ENCODE measurements at regions not wholly inside any gene's neighbourhood (a gene's known extent, or its start where the extent isn't known, plus 50 kb on each side); places are given as distances from the start of the nearest gene placed in this dataset.

DNA sequence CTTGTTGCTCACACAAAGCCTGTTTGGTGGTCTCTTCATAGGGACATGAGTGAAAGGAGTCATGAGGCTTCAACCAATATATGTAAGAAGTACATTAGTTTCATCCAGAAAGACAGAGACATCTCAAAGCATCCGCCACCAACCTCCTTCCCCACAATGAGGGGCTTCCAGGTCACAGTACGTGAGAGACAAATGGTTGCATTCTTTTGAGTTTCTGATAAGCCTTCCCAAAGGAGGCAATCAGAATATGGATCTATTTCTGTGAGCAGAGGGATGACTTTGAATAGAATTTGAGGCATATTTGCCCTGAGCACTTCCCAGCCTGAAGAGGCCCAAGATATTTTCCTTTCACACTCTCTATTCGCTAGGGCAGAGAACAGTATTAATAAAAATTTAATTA lies 931.1 kb downstream of the FAM181B start:
- H3K4me3 ChIP-seq, result no peak overlapping the region
- no peak for FAIRE-seq
- 21% methylated on average over 3 of the region's 3 CpGs for WGBS (ENCODE audit: insufficient coverage, insufficient replicate concordance, low lambda C conversion rate, missing lambda C conversion rate)
- no peak overlapping the region for H3K9ac ChIP-seq (ENCODE audit: control insufficient read depth, insufficient read depth, low read length)
- no peak for TF ChIP-seq MYB (IDR thresholded peaks at IDR 0.05; ENCODE audit: borderline replicate concordance, low read depth, low read length)
- TF ChIP-seq ZNF384 (IDR thresholded peaks at IDR 0.05; ENCODE audit: borderline replicate concordance, low read depth, low read length), result no peak
- TF ChIP-seq YY1 (IDR thresholded peaks at IDR 0.05; ENCODE audit: low read depth, low read length), result no peak
- TF ChIP-seq, protein P1, sequence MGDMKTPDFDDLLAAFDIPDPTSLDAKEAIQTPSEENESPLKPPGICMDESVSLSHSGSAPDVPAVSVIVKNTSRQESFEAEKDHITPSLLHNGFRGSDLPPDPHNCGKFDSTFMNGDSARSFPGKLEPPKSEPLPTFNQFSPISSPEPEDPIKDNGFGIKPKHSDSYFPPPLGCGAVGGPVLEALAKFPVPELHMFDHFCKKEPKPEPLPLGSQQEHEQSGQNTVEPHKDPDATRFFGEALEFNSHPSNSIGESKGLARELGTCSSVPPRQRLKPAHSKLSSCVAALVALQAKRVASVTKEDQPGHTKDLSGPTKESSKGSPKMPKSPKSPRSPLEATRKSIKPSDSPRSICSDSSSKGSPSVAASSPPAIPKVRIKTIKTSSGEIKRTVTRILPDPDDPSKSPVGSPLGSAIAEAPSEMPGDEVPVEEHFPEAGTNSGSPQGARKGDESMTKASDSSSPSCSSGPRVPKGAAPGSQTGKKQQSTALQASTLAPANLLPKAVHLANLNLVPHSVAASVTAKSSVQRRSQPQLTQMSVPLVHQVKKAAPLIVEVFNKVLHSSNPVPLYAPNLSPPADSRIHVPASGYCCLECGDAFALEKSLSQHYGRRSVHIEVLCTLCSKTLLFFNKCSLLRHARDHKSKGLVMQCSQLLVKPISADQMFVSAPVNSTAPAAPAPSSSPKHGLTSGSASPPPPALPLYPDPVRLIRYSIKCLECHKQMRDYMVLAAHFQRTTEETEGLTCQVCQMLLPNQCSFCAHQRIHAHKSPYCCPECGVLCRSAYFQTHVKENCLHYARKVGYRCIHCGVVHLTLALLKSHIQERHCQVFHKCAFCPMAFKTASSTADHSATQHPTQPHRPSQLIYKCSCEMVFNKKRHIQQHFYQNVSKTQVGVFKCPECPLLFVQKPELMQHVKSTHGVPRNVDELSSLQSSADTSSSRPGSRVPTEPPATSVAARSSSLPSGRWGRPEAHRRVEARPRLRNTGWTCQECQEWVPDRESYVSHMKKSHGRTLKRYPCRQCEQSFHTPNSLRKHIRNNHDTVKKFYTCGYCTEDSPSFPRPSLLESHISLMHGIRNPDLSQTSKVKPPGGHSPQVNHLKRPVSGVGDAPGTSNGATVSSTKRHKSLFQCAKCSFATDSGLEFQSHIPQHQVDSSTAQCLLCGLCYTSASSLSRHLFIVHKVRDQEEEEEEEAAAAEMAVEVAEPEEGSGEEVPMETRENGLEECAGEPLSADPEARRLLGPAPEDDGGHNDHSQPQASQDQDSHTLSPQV (IDR thresholded peaks at IDR 0.05), result no peak
- TF ChIP-seq CBX3 (IDR thresholded peaks at IDR 0.05; ENCODE audit: borderline replicate concordance, low read depth), result no peak
- TF ChIP-seq SPI1 (IDR thresholded peaks at IDR 0.05; ENCODE audit: borderline replicate concordance, insufficient read depth, low read depth, low read length), result no peak
- no TSS peak for BruUV-seq (replicated peaks)
- POLR2A ChIA-PET, result no interaction called here
- no peaks in the 10 kb centered on the region for H3K9me3 ChIP-seq (replicated peaks; ENCODE audit: control insufficient read depth, insufficient read depth, low read length)
- no peak for ATAC-seq
- no peak overlapping the region for H3K4me2 ChIP-seq (ENCODE audit: control insufficient read depth, insufficient read depth)
- no peaks in the 10 kb centered on the region for H3K79me2 ChIP-seq (ENCODE audit: control insufficient read depth, insufficient read depth, low read length)
- DNase-seq (ENCODE audit: low read depth, low spot score), result no peak
- H3K27me3 ChIP-seq (replicated peaks in 1 of 2; ENCODE audit: control insufficient read depth in 2 of 2, insufficient read depth in 2 of 2, low read length in 1 of 2), result no peaks in the 10 kb centered on the region
- H3K4me1 ChIP-seq (ENCODE audit: control insufficient read depth, insufficient read depth, low read length), result no peaks in the 10 kb centered on the region
- H3K27ac ChIP-seq (ENCODE audit: control insufficient read depth, insufficient read depth), result no peak overlapping the region
- intact Hi-C loops (cut with micrococcal nuclease; ENCODE audit: unreplicated experiment) (no loop called here), in situ Hi-C loops (cut with MboI) (no loop called here)
- SMC1A ChIA-PET (ENCODE audit: uncharacterized antibody, unreplicated experiment), result no interaction called here
- H4K20me1 ChIP-seq (ENCODE audit: control insufficient read depth, insufficient read depth), result no peaks in the 10 kb centered on the region
- no peaks in the 10 kb centered on the region for H3K36me3 ChIP-seq (ENCODE audit: control insufficient read depth in 2 of 2, insufficient read depth in 2 of 2, low read length in 1 of 2)
- RAD21 ChIA-PET (ENCODE audit: unreplicated experiment), result no interaction called here
- CTCF ChIA-PET, result no interaction called here
- no peak overlapping the region for H2AFZ ChIP-seq (ENCODE audit: control insufficient read depth, low read depth, low read length)
